GM23248 (cell line): ENCODE measurements at regions not wholly inside any gene's neighbourhood (a gene's known extent, or its start where the extent isn't known, plus 50 kb on each side); places are given as distances from the start of the nearest gene placed in this dataset.

Experiments
- DNase-seq: peaks from one replicate; pipeline ENCODE4 v3.0.0-alpha.2; 2015
- H2AFZ ChIP-seq: fragments of 200-600 bp; sonication (generic); 2 replicates; pipeline ENCODE4 v1.6.1; 2016; ENCODE audit warnings: antibody characterized with exemption
- H3F3A ChIP-seq: fragments of 200-600 bp; sonication (generic); 2 replicates; pipeline ENCODE4 v1.6.1; 2016; ENCODE audit warnings: mild to moderate bottlenecking, antibody characterized with exemption, mixed run types; ENCODE audit not compliant: insufficient read depth
- H3K27ac ChIP-seq: fragments of 200-600 bp; sonication (generic); 2 replicates; pipeline ENCODE4 v1.5.1; 2016; ENCODE audit warnings: mild to moderate bottlenecking
- H3K27me3 ChIP-seq: fragments of 200-600 bp; sonication (generic); replicated peaks from 2 replicates; pipeline ENCODE4 v1.6.1; 2016; ENCODE audit warnings: mild to moderate bottlenecking; ENCODE audit not compliant: insufficient read depth
- H3K36me3 ChIP-seq: fragments of 200-600 bp; sonication (generic); 2 replicates; pipeline ENCODE4 v1.6.1; 2016; ENCODE audit warnings: low read depth, mild to moderate bottlenecking
- H3K4me1 ChIP-seq: fragments of 200-600 bp; sonication (generic); 2 replicates; pipeline ENCODE4 v1.6.1; 2016; ENCODE audit warnings: mild to moderate bottlenecking; ENCODE audit not compliant: insufficient read depth
- H3K4me2 ChIP-seq: fragments of 200-600 bp; sonication (generic); one replicate; pipeline ENCODE4 v1.6.1; 2016; ENCODE audit warnings: mild to moderate bottlenecking; ENCODE audit not compliant: unreplicated experiment
- H3K4me3 ChIP-seq: fragments of 200-600 bp; sonication (generic); 2 replicates; pipeline ENCODE4 v1.5.1; 2016; ENCODE audit warnings: mild to moderate bottlenecking
- H3K79me2 ChIP-seq: fragments of 200-600 bp; sonication (generic); 2 replicates; pipeline ENCODE4 v1.6.1; 2016; ENCODE audit warnings: mild to moderate bottlenecking; ENCODE audit not compliant: insufficient read depth
- H3K9ac ChIP-seq: fragments of 200-600 bp; sonication (generic); 2 replicates; pipeline ENCODE4 v1.6.1; 2016; ENCODE audit warnings: mild to moderate bottlenecking
- H3K9me2 ChIP-seq: fragments of 200-600 bp; sonication (generic); 2 replicates; pipeline ENCODE4 v1.6.1; 2016; ENCODE audit warnings: mixed run types, mild to moderate bottlenecking, moderate library complexity; ENCODE audit not compliant: insufficient read depth
- H3K9me3 ChIP-seq: fragments of 200-600 bp; sonication (generic); one replicate; pipeline ENCODE4 v1.6.1; 2017; ENCODE audit warnings: low read depth
- H4K20me1 ChIP-seq: fragments of 200-600 bp; sonication (generic); 2 replicates; pipeline ENCODE4 v1.6.0; 2016; ENCODE audit not compliant: insufficient read depth
- EZH2 ChIP-seq: fragments of 200-600 bp; sonication (generic); IDR thresholded peaks from 2 replicates; pipeline ENCODE4 v1.6.1; 2018; ENCODE audit warnings: antibody characterized with exemption, mild to moderate bottlenecking; ENCODE audit not compliant: insufficient read depth, poor library complexity, severe bottlenecking
- EZH2phosphoT487 ChIP-seq: fragments of 200-600 bp; sonication (generic); IDR thresholded peaks from 2 replicates; pipeline ENCODE4 v1.6.1; 2018; ENCODE audit warnings: antibody characterized with exemption, moderate library complexity, mild to moderate bottlenecking, low read depth; ENCODE audit not compliant: insufficient read depth
- WGBS, 2 experiments: methylation state at CpG; one replicate each; pipeline ENCODE4 v1.1.6; 2015 to 2017; ENCODE audit warnings: low lambda C conversion rate in 2 of 2, low coverage in 1 of 2; ENCODE audit errors: missing lambda C conversion rate in 2 of 2; 5-methylcytosine and 5-hydroxymethylcytosine counted together
- in situ Hi-C: fragments of 300-500 bp; cut with MboI; formaldehyde crosslinking; loops from 2 replicates; pipeline ENCODE4 v1.15.0; 2020

- Histone ChIP-seq H3K4me3 (no peak overlapping the region), H3F3A (no peaks in the 10 kb centered on the region), H3K4me1 (no peaks in the 10 kb centered on the region), H3K36me3 (no peaks in the 10 kb centered on the region), H3K79me2 (no peaks in the 10 kb centered on the region), H2AFZ (no peak overlapping the region), H3K9me3 (no peaks in the 10 kb centered on the region), H3K9me2 (no peaks in the 10 kb centered on the region), H3K9ac (no peak overlapping the region), H3K27ac (no peak overlapping the region), H3K4me2 (no peak overlapping the region), H3K27me3 (no peaks in the 10 kb centered on the region), H4K20me1 (no peaks in the 10 kb centered on the region)
- WGBS, 2 experiments, result 46 to 52% methylated on average over 13 of the region's 13 CpGs
- TF ChIP-seq EZH2 (no peak), EZH2phosphoT487 (no peak)
- in situ Hi-C loops, result no loop called here
- no peak for DNase-seq
Measured at GRCh38 chr2:129907256-129907998, 72.0 kb upstream of the RAB6C start.

- Histone ChIP-seq H3K4me2 (no peak overlapping the region), H3K9me2 (no peaks in the 10 kb centered on the region), H4K20me1 (no peaks in the 10 kb centered on the region), H3F3A (no peaks in the 10 kb centered on the region), H3K79me2 (no peaks in the 10 kb centered on the region), H2AFZ (no peak overlapping the region), H3K27me3 (no peaks in the 10 kb centered on the region), H3K4me3 (no peak overlapping the region), H3K36me3 (no peaks in the 10 kb centered on the region), H3K4me1 (no peaks in the 10 kb centered on the region), H3K9ac (no peak overlapping the region), H3K27ac (no peak overlapping the region), H3K9me3 (no peaks in the 10 kb centered on the region)
- DNase-seq, result no peak
- 39 to 47% methylated on average over 17 to 18 of the region's 18 CpGs for whole genome bisulfite sequencing, 2 experiments
- in situ Hi-C loops, result no loop called here
- TF ChIP-seq EZH2phosphoT487, result no peak
- no peak for TF ChIP-seq EZH2
Measured at GRCh38 chr2:129908721-129909373, 70.6 kb upstream of the RAB6C start.

GRCh38 chr2:129909651-129910418 lies 69.6 kb upstream of the RAB6C start:
- Histone ChIP-seq H3K27me3 (no peaks in the 10 kb centered on the region), H3K36me3 (no peaks in the 10 kb centered on the region), H3K9me3 (no peaks in the 10 kb centered on the region), H3F3A (no peaks in the 10 kb centered on the region), H2AFZ (no peak overlapping the region), H3K4me1 (no peaks in the 10 kb centered on the region), H3K9ac (no peak overlapping the region), H3K4me3 (no peak overlapping the region), H3K9me2 (no peaks in the 10 kb centered on the region), H3K79me2 (no peaks in the 10 kb centered on the region), H3K27ac (no peak overlapping the region), H4K20me1 (no peaks in the 10 kb centered on the region), H3K4me2 (no peak overlapping the region)
- no peak for DNase-seq
- in situ Hi-C loops, result no loop called here
- WGBS, 2 experiments, result 45 to 51% methylated on average over 15 of the region's 15 CpGs
- TF ChIP-seq EZH2phosphoT487, result no peak
- TF ChIP-seq EZH2, result no peak

- Histone ChIP-seq H3K27ac (no peak overlapping the region), H3K9me2 (no peaks in the 10 kb centered on the region), H3K4me2 (no peak overlapping the region), H3K27me3 (no peaks in the 10 kb centered on the region), H3K79me2 (no peaks in the 10 kb centered on the region), H3K4me3 (no peak overlapping the region), H4K20me1 (no peaks in the 10 kb centered on the region), H3F3A (no peaks in the 10 kb centered on the region), H3K4me1 (no peaks in the 10 kb centered on the region), H3K9me3 (no peaks in the 10 kb centered on the region), H3K9ac (no peak overlapping the region), H2AFZ (no peak overlapping the region), H3K36me3 (no peaks in the 10 kb centered on the region)
- TF ChIP-seq EZH2phosphoT487, result no peak
- no peak for TF ChIP-seq EZH2
- in situ Hi-C loops, result no loop called here
- WGBS, 2 experiments, result 48% methylated on average over 10 of the region's 10 CpGs
- no peak for DNase-seq
Measured at GRCh38 chr2:129910446-129911362, 68.8 kb upstream of the RAB6C start.
